ENCODE measurements at regions not wholly inside any gene's neighbourhood (a gene's known extent, or its start where the extent isn't known, plus 50 kb on each side); places are given as distances from the start of the nearest gene placed in this dataset.

- no peak for TF ChIP-seq CTCF (IDR thresholded peaks at IDR 0.05)
- no peak for TF ChIP-seq POLR2A (IDR thresholded peaks at IDR 0.05)
Observed at GRCh38 chr17:33667052-33667509, 374.0 kb upstream of the ASIC2 start.

All from esophagus squamous epithelium (tissue), 4 donors.